Thyroid gland (tissue), 4 donors: ENCODE measurements at regions not wholly inside any gene's neighbourhood (a gene's known extent, or its start where the extent isn't known, plus 50 kb on each side); places are given as distances from the start of the nearest gene placed in this dataset.

Experiments used
- DNase-seq, 2 donors: peaks; one replicate each; pipeline ENCODE4 v3.0.0-alpha.2; 2019
- H3K27ac ChIP-seq, 3 donors: fragments of 200-600 bp; sonication (generic); 1 replicate in 2 of 3; 2 replicates in 1 of 3; pipeline ENCODE4 v1.5.1; 2016 to 2019; ENCODE audit warnings: mild to moderate bottlenecking in 1 of 3, moderate library complexity in 1 of 3
- H3K27me3 ChIP-seq: fragments of 200-600 bp; sonication (generic); one replicate; pipeline ENCODE4 v1.5.1; 2019
- H3K36me3 ChIP-seq, 2 donors: fragments of 200-600 bp; sonication (generic); one replicate each; pipeline ENCODE4 v1.5.1; 2016 to 2019
- H3K4me1 ChIP-seq, 2 donors: fragments of 200-600 bp; sonication (generic); one replicate each; pipeline ENCODE4 v1.5.1; 2017 to 2019
- H3K4me3 ChIP-seq, 3 donors: fragments of 200-600 bp; sonication (generic); replicated peaks in 1 of 3; 1 replicate in 2 of 3; 2 replicates in 1 of 3; pipeline ENCODE4 v1.5.1; 2016; ENCODE audit warnings: mild to moderate bottlenecking in 1 of 3
- H3K9me3 ChIP-seq: fragments of 200-600 bp; sonication (generic); one replicate; pipeline ENCODE4 v1.5.1; 2017
- CTCF ChIP-seq, 6 experiments: fragments of 200-600 bp in 3 of 6; fragments of 450-650 bp in 3 of 6; sonication (generic) in 3 of 6; IDR thresholded peaks; one replicate each; pipeline ENCODE4 v1.5.1; 2016 to 2019; ENCODE audit warnings: antibody characterized with exemption in 6 of 6, mild to moderate bottlenecking in 2 of 6, inconsistent platforms in 1 of 6, moderate library complexity in 1 of 6
- POLR2A ChIP-seq, 2 donors: fragments of 450-650 bp; IDR thresholded peaks; one replicate each; pipeline ENCODE4 v1.6.1; 2017; ENCODE audit warnings: antibody characterized with exemption in 2 of 2, mild to moderate bottlenecking in 2 of 2, moderate library complexity in 1 of 2
- WGBS, 2 donors: methylation state at CpG; one replicate each; pipeline ENCODE4 v1.1.5; 2017; 5-methylcytosine and 5-hydroxymethylcytosine counted together
- intact Hi-C: fragments of 100-400 bp; cut with DNase I; formaldehyde crosslinking; loops from one replicate; pipeline ENCODE4 v1.15.1; 2023

- no peak overlapping the region for H3K27ac ChIP-seq
- WGBS, 2 donors: 63 to 66% methylated on average over 1 of the region's 1 CpG
- H3K9me3 ChIP-seq: no peaks in the 10 kb centered on the region
- H3K27me3 ChIP-seq: no peaks in the 10 kb centered on the region
- no peak overlapping the region for H3K4me3 ChIP-seq
- TF ChIP-seq POLR2A (IDR thresholded peaks at IDR 0.05) (no peak), CTCF (IDR thresholded peaks at IDR 0.05) (no peak)
- H3K4me1 ChIP-seq: peaks cover under 1 to 6% of the 10 kb centered on the region in 2 donors
- DNase-seq: no peak
- intact Hi-C loops: no loop called here
- no peaks in the 10 kb centered on the region for H3K36me3 ChIP-seq
These were observed 319.4 kb upstream of the RASGRP1 start for GRCh38 chr15:38883987-38884386.

GRCh38 chr15:38885001-38885400 is 320.4 kb upstream of the RASGRP1 start:
- 82 to 86% methylated on average over 3 of the region's 3 CpGs for WGBS, 2 donors
- no peak for DNase-seq
- Histone ChIP-seq H3K36me3 (no peaks in the 10 kb centered on the region), H3K27ac (no peak overlapping the region), H3K9me3 (no peaks in the 10 kb centered on the region), H3K4me3 (no peak overlapping the region), H3K27me3 (no peaks in the 10 kb centered on the region), H3K4me1 (peaks cover 0 to 5% of the 10 kb centered on the region in 2 donors)
- intact Hi-C loops: no loop called here
- no peak for TF ChIP-seq POLR2A (IDR thresholded peaks at IDR 0.05)
- TF ChIP-seq CTCF (IDR thresholded peaks at IDR 0.05): no peak

- no peak for TF ChIP-seq CTCF (IDR thresholded peaks at IDR 0.05)
- no peak for TF ChIP-seq POLR2A (IDR thresholded peaks at IDR 0.05)
- H3K36me3 ChIP-seq: no peaks in the 10 kb centered on the region
- no peaks in the 10 kb centered on the region for H3K27me3 ChIP-seq
- H3K27ac ChIP-seq: no peak overlapping the region
- H3K4me3 ChIP-seq: no peak overlapping the region
- peak in 1 of 2 donors; percentile 9 for DNase-seq
- WGBS, 2 donors: 32% methylated on average over 4 of the region's 4 CpGs
- no peaks in the 10 kb centered on the region for H3K9me3 ChIP-seq
- intact Hi-C loops: no loop called here
- H3K4me1 ChIP-seq: no peaks in the 10 kb centered on the region
These were observed 320.9 kb upstream of the RASGRP1 start for GRCh38 chr15:38885471-38885952.

- no peak overlapping the region for H3K4me3 ChIP-seq
- intact Hi-C loops: no loop called here
- no peak for DNase-seq
- no peak overlapping the region for H3K27ac ChIP-seq
- H3K9me3 ChIP-seq: no peaks in the 10 kb centered on the region
- H3K27me3 ChIP-seq: no peaks in the 10 kb centered on the region
- WGBS, 2 donors: 89 to 94% methylated on average over 2 of the region's 2 CpGs
- TF ChIP-seq POLR2A (IDR thresholded peaks at IDR 0.05) (no peak), CTCF (IDR thresholded peaks at IDR 0.05) (no peak)
- H3K36me3 ChIP-seq: no peaks in the 10 kb centered on the region
- no peaks in the 10 kb centered on the region for H3K4me1 ChIP-seq
These were observed 321.9 kb upstream of the RASGRP1 start for GRCh38 chr15:38886315-38887163.

- no peak for TF ChIP-seq CTCF (IDR thresholded peaks at IDR 0.05)
- no peak for TF ChIP-seq POLR2A (IDR thresholded peaks at IDR 0.05)
These were observed 324.1 kb upstream of the RASGRP1 start for GRCh38 chr15:38888701-38889221.

More at GRCh38 chr15:38888701-38889221, 324.1 kb upstream of the RASGRP1 start:
- no peak for DNase-seq
- intact Hi-C loops: no loop called here
- Histone ChIP-seq H3K27me3 (no peaks in the 10 kb centered on the region), H3K27ac (no peak overlapping the region), H3K36me3 (no peaks in the 10 kb centered on the region), H3K4me1 (no peaks in the 10 kb centered on the region), H3K4me3 (no peak overlapping the region), H3K9me3 (no peaks in the 10 kb centered on the region)
- 93% methylated on average over 4 to 5 of the region's 5 CpGs for WGBS, 2 donors
